IMR-90 (cell line): ENCODE measurements at regions not wholly inside any gene's neighbourhood (a gene's known extent, or its start where the extent isn't known, plus 50 kb on each side); places are given as distances from the start of the nearest gene placed in this dataset.

Experiments
- ATAC-seq: fragments of 200-7000 bp; cut with Tn5 transposase; 2 replicates; pipeline ENCODE4 v1.9.1; 2020; ENCODE audit warnings: low read depth, mild to moderate bottlenecking, moderate library complexity
- BruUV-seq: library from RNA; stranded (reverse); fragments of 400-500 nt; replicated peaks from 2 replicates; lab custom pipeline; 2021; lab: Mats Ljungman, UMichigan
- CTCF ChIA-PET: fragments of 300-600 bp; formaldehyde crosslinking; extraction: SDS; loops from one replicate; lab custom pipeline; 2021; ENCODE audit warnings: antibody characterized with exemption; lab: Yijun Ruan, JAX
- POLR2A ChIA-PET: fragments of 300-600 bp; sonication (Branson Sonifier 250); formaldehyde crosslinking; loops from one replicate; lab custom pipeline; 2022; ENCODE audit warnings: antibody characterized with exemption; ENCODE audit not compliant: unreplicated experiment; lab: Charles Lee
- DNase-seq: peaks from one replicate; pipeline ENCODE4 v3.0.0; 2013
- H2AFZ ChIP-seq: replicated peaks from 2 replicates; pipeline ENCODE3; 2013; ENCODE audit warnings: low read length, mild to moderate bottlenecking; ENCODE audit not compliant: poor library complexity
- H2AK5ac ChIP-seq: 2 replicates; pipeline ENCODE4 v1.6.1; 2013; ENCODE audit warnings: low read depth, low read length, inconsistent platforms
- H2AK9ac ChIP-seq: replicated peaks from 2 replicates; pipeline ENCODE3; 2013; ENCODE audit warnings: mild to moderate bottlenecking, low read depth, low read length, moderate library complexity; ENCODE audit not compliant: poor library complexity
- H2BK120ac ChIP-seq: 2 replicates; pipeline ENCODE4 v1.6.1; 2013; ENCODE audit warnings: low read depth, low read length, inconsistent platforms
- H2BK15ac ChIP-seq: 3 replicates; pipeline ENCODE4 v1.6.1; 2013; ENCODE audit warnings: low read depth, low read length, inconsistent platforms
- H2BK20ac ChIP-seq: 2 replicates; pipeline ENCODE4 v1.6.1; 2013; ENCODE audit warnings: low read depth, mild to moderate bottlenecking, inconsistent platforms, low read length, moderate library complexity
- H2BK5ac ChIP-seq: 2 replicates; pipeline ENCODE4 v1.6.1; 2013; ENCODE audit warnings: mild to moderate bottlenecking, low read depth, low read length, inconsistent platforms; ENCODE audit not compliant: poor library complexity, severe bottlenecking
- H3K14ac ChIP-seq: replicated peaks from 2 replicates; pipeline ENCODE4 v1.6.1; 2013; ENCODE audit warnings: low read depth, low read length, inconsistent platforms
- H3K18ac ChIP-seq: 2 replicates; pipeline ENCODE4 v1.6.1; 2013; ENCODE audit warnings: low read depth, low read length, control low read depth
- H3K23ac ChIP-seq: 2 replicates; pipeline ENCODE4 v1.6.1; 2013; ENCODE audit warnings: low read depth, low read length, inconsistent platforms
- H3K27ac ChIP-seq: 2 replicates; pipeline ENCODE4 v1.5.1; 2013; ENCODE audit warnings: mild to moderate bottlenecking, control low read depth, low read length; ENCODE audit not compliant: insufficient read depth
- H3K27me3 ChIP-seq: 2 replicates; pipeline ENCODE4 v1.6.1; 2013; ENCODE audit warnings: low read length; ENCODE audit not compliant: control insufficient read depth, insufficient read depth
- H3K36me3 ChIP-seq: 2 replicates; pipeline ENCODE4 v1.6.1; 2013; ENCODE audit warnings: low read length, mixed read lengths; ENCODE audit not compliant: control insufficient read depth, insufficient read depth
- H3K4ac ChIP-seq: 2 replicates; pipeline ENCODE4 v1.6.1; 2013; ENCODE audit warnings: low read depth, low read length, inconsistent platforms
- H3K4me1 ChIP-seq: 2 replicates; pipeline ENCODE4 v1.6.1; 2013; ENCODE audit warnings: low read length, mixed read lengths; ENCODE audit not compliant: control insufficient read depth, insufficient read depth
- H3K4me2 ChIP-seq: 2 replicates; pipeline ENCODE4 v1.6.1; 2013; ENCODE audit warnings: low read depth, mild to moderate bottlenecking, control low read depth, low read length, moderate library complexity
- H3K4me3 ChIP-seq: 2 replicates; pipeline ENCODE4 v1.5.1; 2013; ENCODE audit warnings: low read depth, mild to moderate bottlenecking, control low read depth, low read length, moderate library complexity; ENCODE audit not compliant: insufficient read depth
- H3K56ac ChIP-seq: 2 replicates; pipeline ENCODE4 v1.6.1; 2013; ENCODE audit warnings: low read length, inconsistent platforms; ENCODE audit not compliant: insufficient read depth; ENCODE audit errors: extremely low read depth
- H3K79me1 ChIP-seq, 2 experiments: 2 replicates each; pipeline ENCODE4 v1.6.1; 2013; ENCODE audit warnings: low read length in 2 of 2, inconsistent platforms in 1 of 2, low read depth in 1 of 2
- H3K9ac ChIP-seq: 2 replicates; pipeline ENCODE4 v1.6.1; 2013; ENCODE audit warnings: low read depth, low read length, control low read depth
- H3K9me1 ChIP-seq: 2 replicates; pipeline ENCODE4 v1.6.1; 2013; ENCODE audit warnings: low read length, inconsistent platforms; ENCODE audit not compliant: insufficient read depth
- H3K9me3 ChIP-seq: 2 replicates; pipeline ENCODE4 v1.6.1; 2013; ENCODE audit warnings: low read length; ENCODE audit not compliant: control insufficient read depth, insufficient read depth
- H4K20me1 ChIP-seq: 2 replicates; pipeline ENCODE4 v1.6.1; 2013; ENCODE audit warnings: low read length, inconsistent platforms; ENCODE audit not compliant: insufficient read depth
- H4K5ac ChIP-seq: 2 replicates; pipeline ENCODE4 v1.6.1; 2013; ENCODE audit warnings: mild to moderate bottlenecking, low read depth, low read length, control low read depth
- H4K8ac ChIP-seq, 2 experiments: 2 replicates each; pipeline ENCODE4 v1.6.1; 2013; ENCODE audit warnings: low read depth in 2 of 2, low read length in 2 of 2, control low read depth in 1 of 2, inconsistent platforms in 1 of 2
- H4K91ac ChIP-seq: 2 replicates; pipeline ENCODE4 v1.6.1; 2013; ENCODE audit warnings: low read depth, low read length, inconsistent platforms; ENCODE audit not compliant: insufficient read depth
- FOS ChIP-seq: fragments of 150-350 bp; IDR thresholded peaks from 2 replicates; pipeline ENCODE4 v1.6.1; 2016; ENCODE audit warnings: low read depth, low read length
- MXI1 ChIP-seq: IDR thresholded peaks from 2 replicates; pipeline ENCODE4 v1.6.1; 2012; ENCODE audit warnings: low read depth, mild to moderate bottlenecking, low read length, moderate library complexity, borderline replicate concordance
- POLR2A ChIP-seq: IDR thresholded peaks from 2 replicates; pipeline ENCODE4 v1.6.1; 2012; ENCODE audit warnings: mild to moderate bottlenecking, low read depth, low read length
- SMC3 ChIP-seq: fragments of 150-350 bp; IDR thresholded peaks from 2 replicates; pipeline ENCODE4 v1.6.1; 2016; ENCODE audit warnings: low read depth, mild to moderate bottlenecking, antibody characterized with exemption, low read length, moderate library complexity
- WGBS, 2 experiments: methylation state at CpG; one replicate each; pipeline versions ENCODE4 v1.1.5 to v1.1.7; 2013; ENCODE audit warnings: missing lambda C conversion rate in 2 of 2; ENCODE audit not compliant: insufficient read length in 1 of 2; ENCODE audit errors: extremely low coverage in 2 of 2; 5-methylcytosine and 5-hydroxymethylcytosine counted together
- dilution Hi-C: fragments of 300-500 bp; cut with HindIII; formaldehyde crosslinking; loops from one replicate; pipeline ENCODE4 v1.14.3; 2018; ENCODE audit warnings: low sequenced_read_pairs; ENCODE audit not compliant: unreplicated experiment
- in situ Hi-C: fragments of 300-500 bp; cut with MboI; formaldehyde crosslinking; loops from 3 replicates; pipeline ENCODE4 v1.14.3; 2019; ENCODE audit warnings: low sequenced_read_pairs, inconsistent platforms, mixed read lengths
- intact Hi-C: fragments of 100-400 bp; cut with micrococcal nuclease; formaldehyde crosslinking; loops from 2 replicates; pipeline ENCODE4 v1.10.0; 2022
- TF ChIP-seq, protein P1 (sequence below): fragments of 150-350 bp; IDR thresholded peaks from 2 replicates; pipeline ENCODE4 v1.6.1; 2016; ENCODE audit warnings: low read depth, mild to moderate bottlenecking, low read length, moderate library complexity, borderline replicate concordance

DNA sequence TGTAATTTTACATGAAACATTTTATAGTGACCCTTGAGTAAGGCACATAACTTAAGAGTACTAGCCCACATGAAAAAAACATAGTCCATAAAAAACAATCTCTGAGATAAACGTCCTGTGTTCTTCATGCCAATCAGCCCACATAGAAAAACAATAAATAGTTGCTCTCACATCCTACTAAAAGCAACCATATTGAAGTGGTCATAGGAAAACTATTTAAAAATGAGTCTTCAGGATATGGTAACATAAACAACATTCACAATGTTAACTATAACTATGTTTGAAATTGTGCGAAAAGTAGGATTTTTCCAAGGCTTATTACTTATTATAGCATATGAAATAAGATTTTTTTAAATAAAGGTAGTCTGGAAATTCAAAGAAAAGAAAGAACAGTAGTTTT lies 77.1 kb upstream of the EPHA5 start:
- Histone ChIP-seq H2BK20ac (no peak overlapping the region), H3K4me3 (no peak overlapping the region), H2BK5ac (no peak overlapping the region), H3K9me1 (no peaks in the 10 kb centered on the region), H3K27ac (no peak overlapping the region), H4K20me1 (no peaks in the 10 kb centered on the region), H3K27me3 (no peaks in the 10 kb centered on the region), H3K56ac (no peak overlapping the region), H2BK120ac (no peak overlapping the region), H4K8ac (no peak overlapping the region), H3K9ac (no peak overlapping the region), H2AFZ (no peak overlapping the region), H2AK9ac (no peak overlapping the region), H2BK15ac (no peak overlapping the region), H3K23ac (no peak overlapping the region), H3K4me1 (no peaks in the 10 kb centered on the region), H3K18ac (no peak overlapping the region), H4K91ac (no peak overlapping the region), H3K79me1 (no peaks in the 10 kb centered on the region), H3K36me3 (no peaks in the 10 kb centered on the region), H2AK5ac (no peak overlapping the region), H3K9me3 (peaks cover 3% of the 10 kb centered on the region; the same call in 1 of the 2 replicates), H4K5ac (no peak overlapping the region), H3K4me2 (no peak overlapping the region; the same call in 1 of the 2 replicates), H3K14ac (no peak overlapping the region), H3K4ac (no peak overlapping the region)
- ChIA-PET POLR2A (no interaction called here), CTCF (no interaction called here)
- TF ChIP-seq MXI1 = no peak
- TF ChIP-seq SMC3 = no peak
- TF ChIP-seq, protein P1, sequence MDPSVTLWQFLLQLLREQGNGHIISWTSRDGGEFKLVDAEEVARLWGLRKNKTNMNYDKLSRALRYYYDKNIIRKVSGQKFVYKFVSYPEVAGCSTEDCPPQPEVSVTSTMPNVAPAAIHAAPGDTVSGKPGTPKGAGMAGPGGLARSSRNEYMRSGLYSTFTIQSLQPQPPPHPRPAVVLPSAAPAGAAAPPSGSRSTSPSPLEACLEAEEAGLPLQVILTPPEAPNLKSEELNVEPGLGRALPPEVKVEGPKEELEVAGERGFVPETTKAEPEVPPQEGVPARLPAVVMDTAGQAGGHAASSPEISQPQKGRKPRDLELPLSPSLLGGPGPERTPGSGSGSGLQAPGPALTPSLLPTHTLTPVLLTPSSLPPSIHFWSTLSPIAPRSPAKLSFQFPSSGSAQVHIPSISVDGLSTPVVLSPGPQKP = no peak
- no peak for TF ChIP-seq POLR2A
- TF ChIP-seq FOS = no peak
- WGBS, 2 experiments = no CpG with 5 or more reads among the region's 2 CpGs
- dilution Hi-C loops = no loop called here
- in situ Hi-C loops = no loop called here
- ATAC-seq (no peak), DNase-seq (peak; percentile 36)
- intact Hi-C loops = no loop called here
- no TSS peak for BruUV-seq
